SK-N-SH (cell line): ENCODE measurements at regions not wholly inside any gene's neighbourhood (a gene's known extent, or its start where the extent isn't known, plus 50 kb on each side); places are given as distances from the start of the nearest gene placed in this dataset.

Experiments
- CTCF ChIA-PET: fragments of 300-600, 350-600 bp; formaldehyde crosslinking; extraction: SDS; loops from one replicate; lab custom pipeline; 2021; lab: Yijun Ruan, JAX
- POLR2A ChIA-PET: fragments of 350-600 bp; sonication (Branson Sonifier 250); formaldehyde crosslinking; extraction: SDS; loops from one replicate; lab custom pipeline; 2020; ENCODE audit warnings: antibody characterized with exemption, inconsistent platforms; lab: Yijun Ruan, JAX
- DNase-seq: peaks from one replicate; pipeline ENCODE4 v3.0.0; 2012
- H2AFZ ChIP-seq: fragments of 200-600 bp; sonication (generic); 2 replicates; pipeline ENCODE4 v1.8.1; 2016; ENCODE audit warnings: antibody characterized with exemption, mild to moderate bottlenecking, low read depth
- H3F3A ChIP-seq: fragments of 200-600 bp; sonication (generic); replicated peaks from 2 replicates; pipeline ENCODE3; 2016; ENCODE audit warnings: antibody characterized with exemption, mild to moderate bottlenecking; ENCODE audit not compliant: insufficient read depth
- H3K27ac ChIP-seq, 2 experiments: fragments of 200-500 bp in 1 of 2; fragments of 200-600 bp in 1 of 2; sonication (Bioruptor generic) in 1 of 2; sonication (generic), shearing (Covaris generic) in 1 of 2; 2 replicates each; pipeline versions ENCODE4 v1.5.1 to v1.6.1; 2014 to 2016; ENCODE audit warnings: low read depth in 2 of 2, inconsistent platforms in 1 of 2, low read length in 1 of 2, mild to moderate bottlenecking in 1 of 2, mixed read lengths in 1 of 2
- H3K27me3 ChIP-seq: fragments of 200-600 bp; sonication (generic), shearing (Covaris generic); 2 replicates; pipeline ENCODE4 v1.6.1; 2016; ENCODE audit warnings: mixed run types; ENCODE audit not compliant: insufficient read depth
- H3K36me3 ChIP-seq, 2 experiments: fragments of 200-500 bp in 1 of 2; fragments of 200-600 bp in 1 of 2; sonication (Bioruptor generic) in 1 of 2; sonication (generic) in 1 of 2; replicated peaks in 1 of 2; 2 replicates each; pipeline versions ENCODE3 to v1.5.1; 2014 to 2016; ENCODE audit warnings: low read length in 1 of 2, mild to moderate bottlenecking in 1 of 2; ENCODE audit not compliant: insufficient read depth in 2 of 2, control insufficient read depth in 1 of 2
- H3K4me1 ChIP-seq, 2 experiments: fragments of 200-500 bp in 1 of 2; fragments of 200-600 bp in 1 of 2; sonication (Bioruptor generic) in 1 of 2; sonication (generic), shearing (Covaris generic) in 1 of 2; 2 replicates each; pipeline versions ENCODE4 v1.5.1 to v1.6.1; 2014 to 2016; ENCODE audit warnings: low read depth in 1 of 2, low read length in 1 of 2, mixed run types in 1 of 2; ENCODE audit not compliant: insufficient read depth in 2 of 2, control insufficient read depth in 1 of 2
- H3K4me2 ChIP-seq: fragments of 200-600 bp; sonication (generic), shearing (Covaris generic); 2 replicates; pipeline ENCODE4 v1.6.1; 2017; ENCODE audit warnings: mixed run types
- H3K4me3 ChIP-seq, 2 experiments: fragments of 200-500 bp in 1 of 2; fragments of 200-600 bp in 1 of 2; sonication (Bioruptor generic) in 1 of 2; sonication (generic), shearing (Covaris generic) in 1 of 2; 2 replicates each; pipeline versions ENCODE4 v1.5.1 to v1.8.1; 2014 to 2016; ENCODE audit warnings: low read depth in 2 of 2, inconsistent platforms in 1 of 2, low read length in 1 of 2, mild to moderate bottlenecking in 1 of 2, mixed read lengths in 1 of 2, moderate library complexity in 1 of 2
- H3K79me2 ChIP-seq: fragments of 200-600 bp; sonication (generic); 2 replicates; pipeline ENCODE4 v1.8.1; 2017; ENCODE audit warnings: mild to moderate bottlenecking; ENCODE audit not compliant: insufficient read depth
- H3K9ac ChIP-seq: fragments of 200-600 bp; sonication (generic); 2 replicates; pipeline ENCODE4 v1.6.1; 2017; ENCODE audit warnings: mixed run types
- H3K9me2 ChIP-seq: fragments of 200-600 bp; sonication (generic); 2 replicates; pipeline ENCODE4 v1.6.1; 2017; ENCODE audit warnings: mixed run types
- H3K9me3 ChIP-seq: fragments of 200-600 bp; sonication (generic); 2 replicates; pipeline ENCODE4 v1.6.1; 2017; ENCODE audit warnings: mixed run types, mild to moderate bottlenecking, moderate library complexity
- H4K20me1 ChIP-seq: fragments of 200-600 bp; sonication (generic); 2 replicates; pipeline ENCODE4 v1.6.1; 2017; ENCODE audit warnings: mild to moderate bottlenecking, mixed run types; ENCODE audit not compliant: insufficient read depth
- CTCF ChIP-seq: fragments of 200-600 bp; sonication (generic); IDR thresholded peaks from 2 replicates; pipeline ENCODE4 v1.6.1; 2017; ENCODE audit warnings: antibody characterized with exemption, mild to moderate bottlenecking, moderate library complexity
- ELF1 ChIP-seq: IDR thresholded peaks from 2 replicates; pipeline ENCODE4 v1.4.0; 2012
- EP300 ChIP-seq, 2 experiments: IDR thresholded peaks; 2 replicates each; pipeline versions ENCODE4 v1.4.0 to v1.6.1; 2012; ENCODE audit warnings: borderline replicate concordance in 1 of 2, low read depth in 1 of 2, low read length in 1 of 2
- FOXM1 ChIP-seq: IDR thresholded peaks from 2 replicates; pipeline ENCODE4 v1.4.0; 2012; ENCODE audit warnings: low read depth, mild to moderate bottlenecking
- GABPA ChIP-seq: IDR thresholded peaks from 2 replicates; pipeline ENCODE4 v1.4.0; 2012; ENCODE audit warnings: low read depth, mild to moderate bottlenecking
- GATA2 ChIP-seq: sonication (generic); formaldehyde crosslinking; IDR thresholded peaks from 2 replicates; pipeline ENCODE4 v1.5.0; 2020; ENCODE audit warnings: mild to moderate bottlenecking, missing genetic modification reagents
- IRF3 ChIP-seq: fragments of 150-350 bp; IDR thresholded peaks from 2 replicates; pipeline ENCODE4 v1.6.1; 2016; ENCODE audit warnings: mild to moderate bottlenecking, low read depth, low read length
- MEF2A ChIP-seq: IDR thresholded peaks from 2 replicates; pipeline ENCODE4 v1.4.0; 2012; ENCODE audit warnings: low read depth, borderline replicate concordance
- MXI1 ChIP-seq: IDR thresholded peaks from 2 replicates; pipeline ENCODE4 v1.6.1; 2012; ENCODE audit warnings: mild to moderate bottlenecking, low read depth, low read length, improper control_type of control experiment
- NRF1 ChIP-seq: IDR thresholded peaks from 2 replicates; pipeline ENCODE4 v1.6.1; 2012; ENCODE audit warnings: low read depth, mild to moderate bottlenecking, low read length
- RXRA ChIP-seq: IDR thresholded peaks from 2 replicates; pipeline ENCODE4 v1.4.0; 2012; ENCODE audit warnings: low read depth, mild to moderate bottlenecking, borderline replicate concordance
- TAF1 ChIP-seq: IDR thresholded peaks from 2 replicates; pipeline ENCODE4 v1.6.1; 2012; ENCODE audit warnings: low read depth, mild to moderate bottlenecking, low read length, moderate library complexity, borderline replicate concordance
- ZBTB33 ChIP-seq: IDR thresholded peaks from 2 replicates; pipeline ENCODE4 v1.4.0; 2012; ENCODE audit warnings: low read depth, borderline replicate concordance
- WGBS: methylation state at CpG from one replicate; pipeline ENCODE4 v1.1.6; 2017; ENCODE audit warnings: low lambda C conversion rate; 5-methylcytosine and 5-hydroxymethylcytosine counted together
- TF ChIP-seq, protein P1 (sequence below): IDR thresholded peaks from 2 replicates; pipeline ENCODE4 v1.4.0; 2012; ENCODE audit warnings: low read depth

DNA sequence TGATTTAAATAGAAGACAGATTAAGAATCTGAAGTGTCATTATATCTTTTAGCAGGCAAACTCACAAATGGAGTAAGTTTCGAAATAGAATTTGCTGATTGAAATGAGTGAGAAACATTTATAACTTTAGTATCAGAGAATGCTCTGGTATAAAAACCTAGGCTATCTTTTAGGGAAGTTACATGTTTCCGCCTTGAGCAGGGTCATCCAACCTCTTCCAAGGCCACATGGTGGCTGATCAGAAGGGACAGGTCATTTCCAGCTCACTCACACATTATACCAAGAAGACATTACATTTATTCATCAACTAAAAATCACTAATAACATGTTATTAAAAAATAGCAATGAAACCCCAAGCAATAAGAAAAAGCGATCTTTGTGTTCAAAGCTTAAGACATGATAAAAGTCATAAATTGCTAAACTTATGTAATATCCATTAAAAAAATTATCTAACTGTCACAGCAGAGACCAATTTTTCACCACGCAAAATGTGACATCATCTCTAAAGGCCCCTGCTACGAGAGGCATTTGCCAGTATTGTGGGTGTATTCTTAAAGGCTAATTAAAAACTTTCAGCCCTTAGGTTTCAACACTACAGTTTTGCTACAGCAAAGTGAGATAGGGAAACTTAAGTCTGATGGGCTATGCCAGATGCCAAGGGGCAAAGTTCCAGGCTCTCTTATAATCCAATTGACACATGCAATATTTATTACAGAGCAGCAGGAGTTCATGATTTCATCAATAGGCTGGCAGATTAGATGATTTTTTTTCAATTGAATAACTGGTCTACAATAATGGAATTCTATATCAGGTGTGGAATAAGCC, 240.4 kb upstream of the TBL1XR1 start:
- H3K9ac ChIP-seq, result no peak overlapping the region
- H4K20me1 ChIP-seq, result no peaks in the 10 kb centered on the region
- ChIA-PET CTCF (interaction anchor here (0.7 to 1.0 kb wide), 2 partner anchors 10 to 13 kb away, joined by 3 to 4 read pairs; no protein-coding TSS in a partner anchor), POLR2A (no interaction called here)
- 0 out of 4 replicates have a peak, but pooled peaks of 1 of the 2 experiments have one; percentile 15 for TF ChIP-seq EP300 (IDR thresholded peaks at IDR 0.05; ENCODE audit: borderline replicate concordance in 1 of 2, low read depth in 1 of 2, low read length in 1 of 2)
- no peak for TF ChIP-seq IRF3
- H3K36me3 ChIP-seq, result no peaks in the 10 kb centered on the region
- H3K9me3 ChIP-seq, result no peaks in the 10 kb centered on the region
- no peak overlapping the region for H3K4me2 ChIP-seq
- no peak overlapping the region for H3K27ac ChIP-seq
- DNase-seq, result no peak
- H3K79me2 ChIP-seq, result no peaks in the 10 kb centered on the region
- H3K4me3 ChIP-seq, result no peak overlapping the region
- H3K9me2 ChIP-seq, result no peaks in the 10 kb centered on the region
- no peaks in the 10 kb centered on the region for H3K27me3 ChIP-seq
- peaks cover 0 to 7% of the 10 kb centered on the region in 2 experiments; a peak in 3 of 4 replicates for H3K4me1 ChIP-seq
- no peaks in the 10 kb centered on the region for H3F3A ChIP-seq
- WGBS, result 95% methylated on average over 5 of the region's 5 CpGs
- H2AFZ ChIP-seq, result no peak overlapping the region

- H3K9ac ChIP-seq, result no peak overlapping the region
- ChIA-PET POLR2A (no interaction called here), CTCF (interaction anchor here (1.0 kb wide), 1 partner anchor 12 kb away, joined by 3 read pairs; no protein-coding TSS in a partner anchor)
- H2AFZ ChIP-seq, result no peak overlapping the region
- H3K4me1 ChIP-seq, result peaks cover 4 to 7% of the 10 kb centered on the region in 2 experiments; a peak in 3 of 4 replicates
- no peak overlapping the region for H3K4me3 ChIP-seq
- WGBS, result 95% methylated on average over 7 of the region's 7 CpGs
- H3K36me3 ChIP-seq, result no peaks in the 10 kb centered on the region
- no peak for TF ChIP-seq FOXM1
- TF ChIP-seq ELF1, result no peak
- TF ChIP-seq TAF1, result no peak
- no peak for TF ChIP-seq GATA2
- TF ChIP-seq GABPA, result no peak
- no peaks in the 10 kb centered on the region for H3K79me2 ChIP-seq
- no peaks in the 10 kb centered on the region for H3K9me2 ChIP-seq
- H3K27ac ChIP-seq, result no peak overlapping the region
- no peaks in the 10 kb centered on the region for H4K20me1 ChIP-seq
- no peaks in the 10 kb centered on the region for H3K27me3 ChIP-seq
- no peaks in the 10 kb centered on the region for H3K9me3 ChIP-seq
- no peak for DNase-seq
- H3F3A ChIP-seq, result no peaks in the 10 kb centered on the region
- no peak overlapping the region for H3K4me2 ChIP-seq
These were observed 241.4 kb upstream of the TBL1XR1 start for GRCh38 chr3:177438596-177439220.

GRCh38 chr3:177439694-177440269, 242.5 kb upstream of the TBL1XR1 start:
- Histone ChIP-seq H3F3A (no peaks in the 10 kb centered on the region), H3K9me2 (no peaks in the 10 kb centered on the region), H4K20me1 (no peaks in the 10 kb centered on the region), H3K36me3 (no peaks in the 10 kb centered on the region), H3K9ac (no peak overlapping the region), H3K79me2 (no peaks in the 10 kb centered on the region), H3K27me3 (no peaks in the 10 kb centered on the region), H3K9me3 (no peaks in the 10 kb centered on the region), H3K4me1 (peaks cover 4 to 7% of the 10 kb centered on the region in 2 experiments; a peak in 3 of 4 replicates), H2AFZ (no peak overlapping the region), H3K4me2 (no peak overlapping the region), H3K27ac (no peak overlapping the region), H3K4me3 (no peak overlapping the region)
- 90% methylated on average over 3 of the region's 3 CpGs for WGBS
- no peak for DNase-seq
- POLR2A ChIA-PET, result no interaction called here
- CTCF ChIA-PET, result no interaction called here
- TF ChIP-seq MXI1 (no peak), MEF2A (no peak), RXRA (no peak), ZBTB33 (no peak), EP300 (IDR thresholded peaks at IDR 0.05; ENCODE audit: borderline replicate concordance in 1 of 2, low read depth in 1 of 2, low read length in 1 of 2) (no peak), NRF1 (no peak), CTCF (no peak), TAF1 (no peak)
- TF ChIP-seq, protein P1, sequence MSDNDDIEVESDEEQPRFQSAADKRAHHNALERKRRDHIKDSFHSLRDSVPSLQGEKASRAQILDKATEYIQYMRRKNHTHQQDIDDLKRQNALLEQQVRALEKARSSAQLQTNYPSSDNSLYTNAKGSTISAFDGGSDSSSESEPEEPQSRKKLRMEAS, result no peak
